Skin epidermis (tissue), 12 donors: ENCODE measurements at regions not wholly inside any gene's neighbourhood (a gene's known extent, or its start where the extent isn't known, plus 50 kb on each side); places are given as distances from the start of the nearest gene placed in this dataset.

Experiments
- H3K27ac ChIP-seq, 21 experiments: fragments of 200-600 bp; sonication (generic) in 11 of 21; one replicate each; pipeline ENCODE4 v1.5.0; 2020; ENCODE audit warnings: mild to moderate bottlenecking in 3 of 21, inconsistent platforms in 2 of 21, moderate library complexity in 2 of 21
- H3K4me3 ChIP-seq, 7 experiments: fragments of 200-600 bp; sonication (generic) in 2 of 7; one replicate each; pipeline ENCODE4 v1.5.0; 2020; ENCODE audit warnings: inconsistent platforms in 2 of 7, mild to moderate bottlenecking in 2 of 7, moderate library complexity in 1 of 7

- peak overlapping the region in 9 of 21 experiments; percentile 40 to 82 (median 59) for H3K27ac ChIP-seq
These were observed 353.5 kb upstream of the B3GALT2 start for GRCh38 chr1:193539731-193540459.

DNA sequence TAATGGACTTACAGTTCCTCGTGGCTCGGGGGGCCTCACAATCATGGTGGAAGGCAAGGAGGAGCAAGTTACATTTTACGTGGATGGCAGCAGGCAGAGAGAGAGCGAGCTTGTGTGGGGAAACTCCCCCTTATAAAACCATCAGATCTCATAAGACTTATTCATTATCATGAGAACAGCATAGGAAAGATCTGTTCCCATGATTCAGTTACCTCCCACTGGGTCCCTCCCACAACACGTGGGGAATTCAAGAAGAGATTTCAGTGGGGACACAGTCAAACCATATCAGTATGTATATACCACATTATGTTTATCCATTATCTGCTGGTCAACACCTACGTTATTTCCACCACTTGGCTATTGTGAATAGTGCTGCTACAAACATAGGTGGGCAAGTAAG, 352.3 kb upstream of the B3GALT2 start:
- Histone ChIP-seq H3K4me3 (no peak overlapping the region), H3K27ac (peak overlapping the region in 2 of 21 experiments; percentile 22 to 33)

More at GRCh38 chr1:193539731-193540459, 353.5 kb upstream of the B3GALT2 start:
- peak overlapping the region in 1 of 7 experiments; percentile 4 for H3K4me3 ChIP-seq

- Histone ChIP-seq H3K4me3 (no peak overlapping the region), H3K27ac (peak overlapping the region in 3 of 21 experiments; percentile 20 to 33 (median 22))
These were observed 351.6 kb upstream of the B3GALT2 start for GRCh38 chr1:193538003-193538354.

GRCh38 chr1:193537266-193538002, 351.0 kb upstream of the B3GALT2 start:
- Histone ChIP-seq H3K4me3 (no peak overlapping the region), H3K27ac (peak overlapping the region in 3 of 21 experiments; percentile 20 to 33 (median 22))

GRCh38 chr1:193533853-193534252, 347.4 kb upstream of the B3GALT2 start:
- Histone ChIP-seq H3K4me3 (no peak overlapping the region), H3K27ac (no peak overlapping the region)

- no peak overlapping the region for H3K4me3 ChIP-seq
- H3K27ac ChIP-seq, result no peak overlapping the region
These were observed 339.7 kb upstream of the B3GALT2 start for GRCh38 chr1:193525917-193526710.

GRCh38 chr1:193525411-193525810, 339.0 kb upstream of the B3GALT2 start:
- Histone ChIP-seq H3K4me3 (no peak overlapping the region), H3K27ac (no peak overlapping the region)

DNA sequence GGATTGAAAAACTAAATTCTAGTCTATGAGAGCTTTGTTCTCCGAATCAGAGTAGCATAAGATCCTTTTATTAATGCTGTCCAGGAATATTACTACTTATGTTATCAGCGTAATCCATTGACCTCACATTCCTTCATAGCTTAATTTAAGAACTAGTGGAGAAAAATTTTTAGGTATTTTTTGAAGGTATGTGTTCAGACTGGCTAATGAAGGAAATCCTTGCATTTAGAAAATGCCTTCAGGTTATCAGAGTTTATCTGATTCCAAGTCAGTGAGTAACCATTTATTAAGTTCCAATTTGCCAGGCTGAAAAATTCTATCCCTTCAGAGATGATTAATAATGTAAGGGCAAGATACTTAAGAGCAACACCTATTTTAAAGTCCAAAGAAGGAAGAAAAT, 338.2 kb upstream of the B3GALT2 start:
- H3K4me3 ChIP-seq, result no peak overlapping the region

GRCh38 chr1:193524021-193524420, 337.6 kb upstream of the B3GALT2 start:
- no peak overlapping the region for H3K27ac ChIP-seq
- H3K4me3 ChIP-seq, result no peak overlapping the region

More for the DNA sequence above, 338.2 kb upstream of the B3GALT2 start:
- H3K27ac ChIP-seq, result no peak overlapping the region

- no peak overlapping the region for H3K27ac ChIP-seq
- H3K4me3 ChIP-seq, result no peak overlapping the region
These were observed 334.1 kb upstream of the B3GALT2 start for GRCh38 chr1:193520472-193520871.

- no peak overlapping the region for H3K27ac ChIP-seq
- H3K4me3 ChIP-seq, result no peak overlapping the region
These were observed 333.5 kb upstream of the B3GALT2 start for GRCh38 chr1:193519922-193520321.

DNA sequence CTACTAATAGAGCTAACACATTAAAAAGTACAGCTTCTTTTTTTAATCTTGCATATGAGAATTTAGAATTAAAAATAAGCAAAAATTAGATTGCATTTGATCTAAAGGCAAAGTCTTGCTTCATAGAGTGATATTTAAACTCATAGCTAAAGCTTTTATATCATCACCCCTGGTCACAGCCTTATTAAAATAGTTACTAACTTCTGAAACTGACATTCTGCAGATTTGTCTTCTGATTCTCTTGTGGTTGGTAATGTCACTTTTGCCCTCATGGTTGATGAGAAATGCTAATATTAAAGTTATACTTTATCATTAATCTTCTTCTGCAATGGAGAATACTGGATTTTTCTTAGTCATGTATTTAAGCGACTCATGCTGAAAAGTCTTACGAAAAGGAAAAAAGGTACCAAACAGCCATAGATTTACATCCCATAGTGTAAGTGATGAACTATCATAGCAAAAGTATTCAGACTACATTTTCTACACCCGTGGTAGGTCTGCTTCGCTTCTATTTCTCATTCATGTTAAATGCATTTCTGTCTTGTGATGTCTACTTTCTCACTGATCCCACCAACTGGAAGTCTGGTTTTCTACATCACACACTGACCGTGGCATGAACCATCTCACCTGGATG, 330.5 kb upstream of the B3GALT2 start:
- Histone ChIP-seq H3K4me3 (no peak overlapping the region), H3K27ac (no peak overlapping the region)

DNA sequence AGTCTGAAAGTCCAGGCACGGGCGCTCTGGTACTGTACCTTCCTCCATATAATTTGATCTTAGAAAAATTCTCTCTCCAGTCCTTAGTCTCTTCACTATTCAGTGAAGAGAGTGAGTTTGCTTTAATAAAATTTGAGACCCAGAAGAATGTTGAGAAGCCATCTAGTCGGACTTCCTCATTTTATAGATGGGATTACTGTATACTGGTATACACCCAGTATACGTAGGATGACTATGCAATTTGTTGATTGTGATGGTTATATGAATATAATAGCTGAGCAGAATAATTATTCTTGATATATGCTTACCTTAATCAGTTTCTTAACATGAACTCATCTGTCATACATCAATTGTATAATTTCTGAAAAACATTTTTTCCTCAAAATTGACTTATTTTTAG, 328.0 kb upstream of the B3GALT2 start:
- H3K4me3 ChIP-seq, result no peak overlapping the region
- H3K27ac ChIP-seq, result no peak overlapping the region

- Histone ChIP-seq H3K27ac (no peak overlapping the region), H3K4me3 (no peak overlapping the region)
These were observed 326.6 kb upstream of the B3GALT2 start for GRCh38 chr1:193513032-193513431.

DNA sequence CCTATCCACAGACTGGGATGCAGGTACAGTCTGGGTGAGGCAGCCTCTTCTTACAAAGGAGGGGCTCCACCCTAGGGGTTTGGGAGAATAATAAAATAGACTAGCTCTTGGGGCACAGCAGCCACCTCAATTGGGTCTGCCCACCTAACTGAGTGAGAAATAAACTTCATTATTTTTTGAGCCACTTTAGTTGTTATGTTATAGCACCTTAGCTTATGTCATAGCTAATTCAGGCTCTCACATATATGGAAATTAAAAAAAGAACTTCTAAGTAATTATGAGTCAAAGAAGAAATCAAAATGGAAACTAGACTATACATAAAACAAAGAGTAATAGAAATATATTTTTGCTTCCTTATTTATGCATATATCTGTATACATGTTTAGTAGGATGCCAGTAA, 318.5 kb upstream of the B3GALT2 start:
- H3K4me3 ChIP-seq, result no peak overlapping the region

DNA sequence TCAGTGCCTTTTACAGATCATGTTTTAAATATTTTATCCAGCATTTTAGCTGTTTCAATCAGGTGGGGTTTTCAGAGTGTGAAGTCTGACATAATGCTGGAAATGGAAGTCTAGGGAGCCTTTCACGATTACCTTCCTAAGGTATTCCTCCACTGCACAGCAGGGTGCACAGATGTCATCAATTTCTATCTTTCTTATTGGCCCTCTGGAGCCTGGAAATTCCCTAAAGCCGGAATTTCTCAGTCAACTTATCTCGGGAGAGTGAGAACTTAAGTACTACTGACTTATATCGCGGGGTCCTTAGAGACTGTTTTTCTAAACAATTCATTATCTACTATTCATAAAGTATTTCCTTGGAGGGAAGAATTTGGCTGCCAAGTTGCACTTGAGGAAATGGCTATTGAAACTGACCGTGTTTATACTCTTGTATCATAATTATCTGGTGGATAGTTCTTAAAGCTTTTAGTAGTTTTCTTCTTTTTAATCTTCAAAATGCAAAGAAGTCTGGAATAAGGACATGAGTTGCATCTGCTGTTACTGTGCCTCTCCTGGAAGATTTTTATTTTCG, 311.8 kb upstream of the B3GALT2 start:
- Histone ChIP-seq H3K27ac (no peak overlapping the region), H3K4me3 (no peak overlapping the region)

More for the DNA sequence above, 318.5 kb upstream of the B3GALT2 start:
- no peak overlapping the region for H3K27ac ChIP-seq

- H3K4me3 ChIP-seq, result no peak overlapping the region
These were observed 308.0 kb upstream of the B3GALT2 start for GRCh38 chr1:193494368-193494767.

DNA sequence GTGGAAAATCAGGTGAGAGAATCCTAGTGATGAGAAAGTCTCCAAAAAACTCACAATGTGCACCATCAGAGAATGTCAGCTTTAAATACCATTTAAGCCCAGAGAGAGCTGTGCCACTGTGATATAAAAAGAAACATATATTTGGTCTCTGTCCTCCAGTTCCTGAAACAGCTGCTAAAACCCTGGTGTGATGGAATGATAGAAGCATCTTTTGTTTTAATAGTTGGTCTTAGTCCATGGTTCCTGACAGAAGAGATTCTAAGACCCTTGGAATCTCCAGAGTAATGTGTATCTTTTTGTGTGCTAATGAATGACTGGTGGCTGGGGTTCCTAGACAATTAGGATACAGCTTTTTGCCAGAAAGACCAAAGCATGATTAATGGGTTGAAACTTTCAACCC, 302.8 kb upstream of the B3GALT2 start:
- Histone ChIP-seq H3K27ac (no peak overlapping the region), H3K4me3 (no peak overlapping the region)

More at GRCh38 chr1:193494368-193494767, 308.0 kb upstream of the B3GALT2 start:
- no peak overlapping the region for H3K27ac ChIP-seq

DNA sequence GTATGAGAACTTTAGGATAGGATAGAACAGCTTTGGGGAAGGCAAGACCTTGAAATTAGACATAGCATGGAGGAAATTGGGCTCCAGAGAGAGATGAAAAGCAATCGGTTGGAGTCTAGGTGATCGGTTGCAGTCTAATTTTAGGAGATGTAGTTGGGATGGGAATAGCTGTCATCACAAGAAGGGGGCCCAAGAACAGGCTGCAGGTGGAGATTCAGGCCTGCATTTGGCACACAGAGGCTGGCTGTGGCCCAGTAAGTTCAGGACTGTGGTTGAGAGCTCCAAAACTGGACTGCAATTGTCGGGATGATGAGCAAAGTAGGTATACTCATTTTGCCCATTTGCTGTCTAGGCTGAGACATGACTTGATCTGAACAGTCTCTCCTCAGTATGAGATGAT, 301.3 kb upstream of the B3GALT2 start:
- no peak overlapping the region for H3K4me3 ChIP-seq
- no peak overlapping the region for H3K27ac ChIP-seq
